CD4-positive, alpha-beta T cell (primary cell): ENCODE measurements at regions not wholly inside any gene's neighbourhood (a gene's known extent, or its start where the extent isn't known, plus 50 kb on each side); places are given as distances from the start of the nearest gene placed in this dataset.
A peak's percentile ranks its signal among the peaks of the same experiment; 100 is the strongest.
"Not testable (repeated sequence)": the region's sequence is repeated elsewhere in the genome, so short reads cannot be mapped to it uniquely, and the experiment has no call there.

Experiments
- ATAC-seq: fragments of 200-7000 bp; cut with Tn5 transposase; one replicate; pipeline ENCODE4 v1.10.0; 2022; ENCODE audit warnings: mild to moderate bottlenecking; ENCODE audit not compliant: poor library complexity
- CTCF ChIA-PET: fragments of 350-600 bp; sonication (Branson Sonifier 250); formaldehyde crosslinking; loops from one replicate; lab custom pipeline; 2021; ENCODE audit warnings: antibody characterized with exemption, inconsistent platforms; lab: Charles Lee
- POLR2A ChIA-PET: fragments of 350-600 bp; sonication (Branson Sonifier 250); formaldehyde crosslinking; loops from one replicate; lab custom pipeline; 2021; ENCODE audit warnings: antibody characterized with exemption, inconsistent platforms; lab: Charles Lee
- DNase-seq, 14 experiments: peaks; one replicate each; pipeline ENCODE4 v3.0.0-alpha.2; 2013 to 2020; ENCODE audit warnings: mixed read lengths in 2 of 14
- H3K27ac ChIP-seq, 2 donors: one replicate each; pipeline versions ENCODE4 v1.5.1 to v1.7.0; 2013; ENCODE audit warnings: low read length in 2 of 2, low read depth in 1 of 2, mild to moderate bottlenecking in 1 of 2
- H3K27me3 ChIP-seq, 2 experiments: 1 replicate in 1 of 2; 2 replicates in 1 of 2; pipeline versions ENCODE4 v1.6.1 to v1.7.0; 2013; ENCODE audit warnings: low read length in 2 of 2, control low read depth in 1 of 2, mild to moderate bottlenecking in 1 of 2, moderate library complexity in 1 of 2; ENCODE audit not compliant: insufficient read depth in 2 of 2, control insufficient read depth in 1 of 2
- H3K36me3 ChIP-seq: one replicate; pipeline ENCODE4 v1.6.1; 2013; ENCODE audit warnings: low read length, control low read depth; ENCODE audit not compliant: insufficient read depth
- H3K4me1 ChIP-seq: one replicate; pipeline ENCODE4 v1.6.1; 2013; ENCODE audit warnings: low read length, control low read depth; ENCODE audit not compliant: insufficient read depth
- H3K4me3 ChIP-seq: one replicate; pipeline ENCODE4 v1.5.1; 2013; ENCODE audit warnings: mild to moderate bottlenecking, low read length, moderate library complexity
- H3K9me3 ChIP-seq, 2 experiments: 1 replicate in 1 of 2; 2 replicates in 1 of 2; pipeline versions ENCODE4 v1.6.1 to v1.7.0; 2013; ENCODE audit warnings: low read length in 2 of 2, mild to moderate bottlenecking in 2 of 2, control low read depth in 1 of 2, moderate library complexity in 1 of 2; ENCODE audit not compliant: control insufficient read depth in 1 of 2, insufficient read depth in 1 of 2
- H3K27ac Mint-ChIP-seq: one replicate; pipeline ENCODE4 v1.8.0; 2020; ENCODE audit warnings: mixed read lengths
- H3K27me3 Mint-ChIP-seq: one replicate; pipeline ENCODE4 v1.8.0; 2021; ENCODE audit warnings: mixed read lengths
- H3K36me3 Mint-ChIP-seq: one replicate; pipeline ENCODE4 v1.8.0; 2021; ENCODE audit warnings: low read depth, mixed read lengths
- H3K4me1 Mint-ChIP-seq: one replicate; pipeline ENCODE4 v1.8.0; 2021; ENCODE audit warnings: low read depth, mixed read lengths
- H3K4me3 Mint-ChIP-seq: one replicate; pipeline ENCODE4 v1.8.0; 2020; ENCODE audit warnings: mild to moderate bottlenecking, mixed read lengths
- H3K9me3 Mint-ChIP-seq: one replicate; pipeline ENCODE4 v1.8.0; 2020; ENCODE audit warnings: mixed read lengths
- intact Hi-C, 2 experiments: fragments of 100-400 bp; cut with DNase I in 1 of 2; cut with micrococcal nuclease in 1 of 2; formaldehyde crosslinking; loops; one replicate each; pipeline versions ENCODE4 v1.15.1 to v1.9.0; 2023 to 2025; cut with DNase I, micrococcal nuclease
- TF ChIP-seq, protein P1 (sequence below): fragments of 200-600 bp; IDR thresholded peaks from one replicate; pipeline ENCODE4 v1.8.0; 2022; ENCODE audit warnings: antibody characterized with exemption, mild to moderate bottlenecking

DNA sequence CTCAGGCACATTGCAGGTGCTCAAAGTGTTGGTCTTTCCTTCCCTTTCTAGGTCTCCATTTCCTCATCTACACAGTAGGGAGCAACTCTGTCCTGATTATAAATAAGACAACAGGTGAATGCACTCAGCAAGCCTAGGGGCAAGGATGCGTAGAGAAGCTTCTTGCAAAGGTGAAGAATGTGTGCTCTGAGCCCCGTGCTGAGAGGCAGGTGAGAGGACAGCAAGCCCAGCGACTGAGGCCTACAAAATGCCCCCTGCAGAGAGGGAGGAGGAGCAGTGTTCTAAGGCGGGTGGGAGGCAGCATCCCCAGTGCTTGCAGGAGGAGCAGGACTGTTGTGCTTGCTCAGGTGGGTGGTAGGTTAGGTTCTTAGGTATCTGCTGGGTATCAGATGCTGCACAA lies 153.5 kb upstream of the ZNF337 start:
- H3K4me1 Mint-ChIP-seq, H3K27me3 ChIP-seq, intact Hi-C loops, H3K27ac ChIP-seq, H3K9me3 Mint-ChIP-seq, H3K9me3 ChIP-seq, CTCF ChIA-PET, H3K27ac Mint-ChIP-seq, DNase-seq, POLR2A ChIA-PET, ATAC-seq, H3K36me3 ChIP-seq, H3K36me3 Mint-ChIP-seq, H3K4me3 ChIP-seq: not testable (repeated sequence)
- Mint-ChIP-seq H3K27me3 (peaks cover 22% of the 10 kb centered on the region), H3K4me3 (peak overlapping the region; percentile 38)
- H3K4me1 ChIP-seq = peaks cover 11% of the 10 kb centered on the region

DNA sequence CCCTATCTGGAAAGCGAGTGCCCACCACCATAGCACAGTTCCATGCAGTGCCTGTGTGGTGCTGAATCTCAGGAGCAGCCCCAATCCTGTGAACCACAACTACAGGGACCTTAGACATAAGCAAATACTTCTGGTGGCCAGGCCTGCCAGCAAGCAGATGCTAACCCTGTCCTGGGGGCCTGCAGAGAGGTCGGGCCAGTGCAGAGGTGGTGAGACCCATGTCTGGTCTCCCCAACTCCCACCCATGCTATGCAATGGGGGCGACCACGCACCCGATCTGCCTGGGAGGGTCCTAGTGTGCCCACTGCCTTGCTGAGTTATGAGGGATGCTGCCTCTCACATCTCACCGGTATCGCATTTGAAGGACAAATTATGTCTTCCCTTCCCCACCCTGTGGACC lies 151.6 kb upstream of the ZNF337 start:
- H3K4me1 ChIP-seq = peaks cover 4% of the 10 kb centered on the region
- DNase-seq (no peak), ATAC-seq (no peak)
- Mint-ChIP-seq H3K9me3 (no peaks in the 10 kb centered on the region), H3K36me3 (no peaks in the 10 kb centered on the region), H3K4me3 (no peak overlapping the region), H3K4me1 (peaks cover 5% of the 10 kb centered on the region), H3K27me3 (peaks cover 6% of the 10 kb centered on the region), H3K27ac (no peak overlapping the region)
- CTCF ChIA-PET = no interaction called here
- H3K27ac ChIP-seq = no peak overlapping the region
- POLR2A ChIA-PET = no interaction called here
- intact Hi-C loops = no loop called here
- no peaks in the 10 kb centered on the region for H3K27me3 ChIP-seq
- no peaks in the 10 kb centered on the region for H3K36me3 ChIP-seq
- no peaks in the 10 kb centered on the region for H3K9me3 ChIP-seq
- H3K4me3 ChIP-seq = no peak overlapping the region
- TF ChIP-seq, protein P1, sequence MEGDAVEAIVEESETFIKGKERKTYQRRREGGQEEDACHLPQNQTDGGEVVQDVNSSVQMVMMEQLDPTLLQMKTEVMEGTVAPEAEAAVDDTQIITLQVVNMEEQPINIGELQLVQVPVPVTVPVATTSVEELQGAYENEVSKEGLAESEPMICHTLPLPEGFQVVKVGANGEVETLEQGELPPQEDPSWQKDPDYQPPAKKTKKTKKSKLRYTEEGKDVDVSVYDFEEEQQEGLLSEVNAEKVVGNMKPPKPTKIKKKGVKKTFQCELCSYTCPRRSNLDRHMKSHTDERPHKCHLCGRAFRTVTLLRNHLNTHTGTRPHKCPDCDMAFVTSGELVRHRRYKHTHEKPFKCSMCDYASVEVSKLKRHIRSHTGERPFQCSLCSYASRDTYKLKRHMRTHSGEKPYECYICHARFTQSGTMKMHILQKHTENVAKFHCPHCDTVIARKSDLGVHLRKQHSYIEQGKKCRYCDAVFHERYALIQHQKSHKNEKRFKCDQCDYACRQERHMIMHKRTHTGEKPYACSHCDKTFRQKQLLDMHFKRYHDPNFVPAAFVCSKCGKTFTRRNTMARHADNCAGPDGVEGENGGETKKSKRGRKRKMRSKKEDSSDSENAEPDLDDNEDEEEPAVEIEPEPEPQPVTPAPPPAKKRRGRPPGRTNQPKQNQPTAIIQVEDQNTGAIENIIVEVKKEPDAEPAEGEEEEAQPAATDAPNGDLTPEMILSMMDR = no peak

DNA sequence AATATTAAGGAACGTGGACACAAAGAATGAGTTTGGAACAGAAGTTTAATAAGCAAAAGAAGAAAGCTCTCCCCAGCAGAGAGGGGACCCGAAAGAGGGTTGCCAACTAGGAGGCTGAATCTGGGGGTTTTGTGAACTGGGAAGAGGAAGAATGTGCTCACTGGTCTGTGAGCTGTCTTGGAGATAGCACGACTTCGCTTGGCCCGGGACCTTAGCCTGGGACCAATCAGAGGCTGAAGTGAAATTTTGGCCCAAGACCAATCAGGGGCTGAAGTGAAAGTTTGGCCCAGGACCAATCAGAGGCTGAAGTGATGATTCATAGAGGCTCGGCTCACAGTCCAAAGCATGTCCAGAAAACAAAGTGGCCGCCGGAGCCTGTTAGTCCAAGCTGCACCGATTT lies 148.0 kb upstream of the ZNF337 start:
- H3K4me3 Mint-ChIP-seq, H3K27me3 ChIP-seq, H3K4me1 Mint-ChIP-seq, H3K9me3 Mint-ChIP-seq, POLR2A ChIA-PET, H3K36me3 Mint-ChIP-seq, DNase-seq, H3K9me3 ChIP-seq, H3K27ac ChIP-seq, H3K27ac Mint-ChIP-seq, intact Hi-C loops, H3K27me3 Mint-ChIP-seq, H3K4me1 ChIP-seq, ATAC-seq, CTCF ChIA-PET, H3K36me3 ChIP-seq, H3K4me3 ChIP-seq: not testable (repeated sequence)

DNA sequence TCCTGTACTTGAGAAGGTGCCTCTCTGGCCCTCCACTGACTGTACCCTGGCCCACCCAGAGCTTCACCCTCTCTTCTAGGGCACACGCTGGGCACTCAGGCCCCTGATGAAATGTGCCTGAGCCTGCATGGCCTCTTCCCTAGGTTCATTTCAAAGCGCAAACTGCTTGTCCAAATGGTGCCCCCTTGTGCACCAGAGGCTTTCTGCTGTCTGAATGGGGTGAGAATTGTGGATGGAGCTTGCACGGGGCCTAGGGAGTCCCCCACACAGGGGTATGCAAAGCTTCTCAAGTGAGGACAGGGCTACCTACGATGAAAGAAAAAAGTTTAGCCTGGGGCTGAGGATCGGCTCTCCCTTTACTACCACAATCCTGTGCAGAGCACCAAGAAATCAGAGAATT lies 116.9 kb upstream of the ZNF337 start:
- H3K27ac Mint-ChIP-seq, H3K4me1 Mint-ChIP-seq, H3K4me3 ChIP-seq, CTCF ChIA-PET, H3K9me3 Mint-ChIP-seq, H3K27me3 ChIP-seq, H3K4me3 Mint-ChIP-seq, H3K27me3 Mint-ChIP-seq, H3K36me3 ChIP-seq, ATAC-seq, DNase-seq, POLR2A ChIA-PET, H3K36me3 Mint-ChIP-seq, H3K27ac ChIP-seq, intact Hi-C loops, H3K9me3 ChIP-seq, H3K4me1 ChIP-seq: not testable (repeated sequence)

DNA sequence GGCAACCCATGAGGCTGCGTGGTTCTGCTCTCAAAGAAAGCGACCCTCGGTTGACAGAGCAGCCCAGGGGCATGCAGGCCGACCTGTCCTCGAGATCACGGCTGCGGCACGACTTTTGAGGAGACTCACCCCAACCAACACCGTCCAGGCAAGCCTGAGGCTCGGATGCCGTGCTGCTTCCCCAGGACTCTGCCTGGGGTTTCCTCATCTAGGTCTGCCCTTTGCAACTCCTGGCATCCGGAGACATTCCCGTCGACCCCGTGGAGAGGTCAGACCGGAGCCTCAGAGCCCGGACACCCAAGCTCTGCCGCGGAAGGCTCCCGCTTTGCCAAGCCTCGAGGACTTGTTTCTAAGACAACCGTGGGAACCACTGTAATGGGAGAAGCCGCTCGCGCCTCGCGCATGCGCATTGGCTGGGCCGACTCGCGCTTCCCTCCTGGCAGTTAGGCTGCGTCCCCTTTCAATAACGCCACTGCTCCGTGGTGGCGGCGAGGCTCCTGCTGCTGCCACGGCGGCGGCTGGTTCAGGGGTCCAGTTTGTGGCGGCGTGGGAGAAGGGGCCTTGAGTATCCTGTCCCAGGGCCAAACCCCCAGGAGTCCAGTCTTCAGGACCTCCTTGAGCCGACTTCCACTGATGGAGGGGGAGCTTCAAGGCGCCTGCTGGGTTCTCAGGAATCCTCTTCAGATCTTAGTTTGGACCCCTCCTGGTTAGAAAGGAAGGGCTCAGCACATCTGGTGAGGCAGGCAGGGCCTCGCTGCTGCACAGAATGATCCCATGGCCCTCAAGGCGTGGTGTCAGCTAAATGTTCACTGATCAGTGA lies 101.7 kb upstream of the ZNF337 start:
- H3K9me3 ChIP-seq, H3K36me3 ChIP-seq, H3K27ac Mint-ChIP-seq, H3K27me3 ChIP-seq, H3K27ac ChIP-seq, H3K4me3 Mint-ChIP-seq, H3K4me1 Mint-ChIP-seq, H3K36me3 Mint-ChIP-seq, POLR2A ChIA-PET, H3K9me3 Mint-ChIP-seq, H3K4me3 ChIP-seq, intact Hi-C loops, DNase-seq, H3K4me1 ChIP-seq, CTCF ChIA-PET, H3K27me3 Mint-ChIP-seq, ATAC-seq: not testable (repeated sequence)

DNA sequence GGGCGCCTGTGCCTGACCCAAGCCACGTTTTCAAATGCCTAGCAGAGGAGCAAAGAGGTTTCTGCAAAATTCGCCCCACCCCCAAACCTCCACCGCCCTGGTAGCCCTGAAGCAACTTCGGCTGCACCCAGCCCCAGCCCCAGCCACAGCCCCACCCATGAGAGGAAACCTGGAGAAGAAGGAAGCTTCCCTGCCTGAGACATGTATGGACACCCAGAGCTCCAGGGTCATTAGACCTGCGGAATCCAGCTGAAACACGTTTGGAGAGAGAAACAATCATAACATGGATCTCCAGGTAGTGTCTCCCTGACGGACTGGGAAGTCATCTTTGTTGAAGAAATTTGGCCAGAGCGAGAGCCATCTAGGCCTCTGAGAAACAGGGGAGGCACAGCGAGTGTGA lies 100.4 kb upstream of the ZNF337 start:
- intact Hi-C loops, H3K27me3 Mint-ChIP-seq, H3K36me3 ChIP-seq, H3K27ac ChIP-seq, H3K27me3 ChIP-seq, H3K4me3 ChIP-seq, H3K4me1 Mint-ChIP-seq, H3K4me3 Mint-ChIP-seq, H3K27ac Mint-ChIP-seq, DNase-seq, POLR2A ChIA-PET, H3K36me3 Mint-ChIP-seq, H3K4me1 ChIP-seq, H3K9me3 Mint-ChIP-seq, ATAC-seq, CTCF ChIA-PET, H3K9me3 ChIP-seq: not testable (repeated sequence)
